IMR-90 (cell line): ENCODE measurements at regions not wholly inside any gene's neighbourhood (a gene's known extent, or its start where the extent isn't known, plus 50 kb on each side); places are given as distances from the start of the nearest gene placed in this dataset.

Experiments
- ATAC-seq: fragments of 200-7000 bp; cut with Tn5 transposase; 2 replicates; pipeline ENCODE4 v1.9.1; 2020; ENCODE audit warnings: low read depth, mild to moderate bottlenecking, moderate library complexity
- BruUV-seq: library from RNA; stranded (reverse); fragments of 400-500 nt; replicated peaks from 2 replicates; lab custom pipeline; 2021; lab: Mats Ljungman, UMichigan
- CTCF ChIA-PET: fragments of 300-600 bp; formaldehyde crosslinking; extraction: SDS; loops from one replicate; lab custom pipeline; 2021; ENCODE audit warnings: antibody characterized with exemption; lab: Yijun Ruan, JAX
- POLR2A ChIA-PET: fragments of 300-600 bp; sonication (Branson Sonifier 250); formaldehyde crosslinking; loops from one replicate; lab custom pipeline; 2022; ENCODE audit warnings: antibody characterized with exemption; ENCODE audit not compliant: unreplicated experiment; lab: Charles Lee
- DNase-seq: peaks from one replicate; pipeline ENCODE4 v3.0.0; 2013
- H2AFZ ChIP-seq: replicated peaks from 2 replicates; pipeline ENCODE3; 2013; ENCODE audit warnings: low read length, mild to moderate bottlenecking; ENCODE audit not compliant: poor library complexity
- H2AK5ac ChIP-seq: 2 replicates; pipeline ENCODE4 v1.6.1; 2013; ENCODE audit warnings: low read depth, low read length, inconsistent platforms
- H2AK9ac ChIP-seq: replicated peaks from 2 replicates; pipeline ENCODE3; 2013; ENCODE audit warnings: mild to moderate bottlenecking, low read depth, low read length, moderate library complexity; ENCODE audit not compliant: poor library complexity
- H2BK120ac ChIP-seq: 2 replicates; pipeline ENCODE4 v1.6.1; 2013; ENCODE audit warnings: low read depth, low read length, inconsistent platforms
- H2BK15ac ChIP-seq: 3 replicates; pipeline ENCODE4 v1.6.1; 2013; ENCODE audit warnings: low read depth, low read length, inconsistent platforms
- H2BK20ac ChIP-seq: 2 replicates; pipeline ENCODE4 v1.6.1; 2013; ENCODE audit warnings: low read depth, mild to moderate bottlenecking, inconsistent platforms, low read length, moderate library complexity
- H2BK5ac ChIP-seq: 2 replicates; pipeline ENCODE4 v1.6.1; 2013; ENCODE audit warnings: mild to moderate bottlenecking, low read depth, low read length, inconsistent platforms; ENCODE audit not compliant: poor library complexity, severe bottlenecking
- H3K14ac ChIP-seq: replicated peaks from 2 replicates; pipeline ENCODE4 v1.6.1; 2013; ENCODE audit warnings: low read depth, low read length, inconsistent platforms
- H3K18ac ChIP-seq: 2 replicates; pipeline ENCODE4 v1.6.1; 2013; ENCODE audit warnings: low read depth, low read length, control low read depth
- H3K23ac ChIP-seq: 2 replicates; pipeline ENCODE4 v1.6.1; 2013; ENCODE audit warnings: low read depth, low read length, inconsistent platforms
- H3K27ac ChIP-seq: 2 replicates; pipeline ENCODE4 v1.5.1; 2013; ENCODE audit warnings: mild to moderate bottlenecking, control low read depth, low read length; ENCODE audit not compliant: insufficient read depth
- H3K27me3 ChIP-seq: 2 replicates; pipeline ENCODE4 v1.6.1; 2013; ENCODE audit warnings: low read length; ENCODE audit not compliant: control insufficient read depth, insufficient read depth
- H3K36me3 ChIP-seq: 2 replicates; pipeline ENCODE4 v1.6.1; 2013; ENCODE audit warnings: low read length, mixed read lengths; ENCODE audit not compliant: control insufficient read depth, insufficient read depth
- H3K4ac ChIP-seq: 2 replicates; pipeline ENCODE4 v1.6.1; 2013; ENCODE audit warnings: low read depth, low read length, inconsistent platforms
- H3K4me1 ChIP-seq: 2 replicates; pipeline ENCODE4 v1.6.1; 2013; ENCODE audit warnings: low read length, mixed read lengths; ENCODE audit not compliant: control insufficient read depth, insufficient read depth
- H3K4me2 ChIP-seq: 2 replicates; pipeline ENCODE4 v1.6.1; 2013; ENCODE audit warnings: low read depth, mild to moderate bottlenecking, control low read depth, low read length, moderate library complexity
- H3K4me3 ChIP-seq: 2 replicates; pipeline ENCODE4 v1.5.1; 2013; ENCODE audit warnings: low read depth, mild to moderate bottlenecking, control low read depth, low read length, moderate library complexity; ENCODE audit not compliant: insufficient read depth
- H3K56ac ChIP-seq: 2 replicates; pipeline ENCODE4 v1.6.1; 2013; ENCODE audit warnings: low read length, inconsistent platforms; ENCODE audit not compliant: insufficient read depth; ENCODE audit errors: extremely low read depth
- H3K79me1 ChIP-seq, 2 experiments: 2 replicates each; pipeline ENCODE4 v1.6.1; 2013; ENCODE audit warnings: low read length in 2 of 2, inconsistent platforms in 1 of 2, low read depth in 1 of 2
- H3K9ac ChIP-seq: 2 replicates; pipeline ENCODE4 v1.6.1; 2013; ENCODE audit warnings: low read depth, low read length, control low read depth
- H3K9me1 ChIP-seq: 2 replicates; pipeline ENCODE4 v1.6.1; 2013; ENCODE audit warnings: low read length, inconsistent platforms; ENCODE audit not compliant: insufficient read depth
- H3K9me3 ChIP-seq: 2 replicates; pipeline ENCODE4 v1.6.1; 2013; ENCODE audit warnings: low read length; ENCODE audit not compliant: control insufficient read depth, insufficient read depth
- H4K20me1 ChIP-seq: 2 replicates; pipeline ENCODE4 v1.6.1; 2013; ENCODE audit warnings: low read length, inconsistent platforms; ENCODE audit not compliant: insufficient read depth
- H4K5ac ChIP-seq: 2 replicates; pipeline ENCODE4 v1.6.1; 2013; ENCODE audit warnings: mild to moderate bottlenecking, low read depth, low read length, control low read depth
- H4K8ac ChIP-seq, 2 experiments: 2 replicates each; pipeline ENCODE4 v1.6.1; 2013; ENCODE audit warnings: low read depth in 2 of 2, low read length in 2 of 2, control low read depth in 1 of 2, inconsistent platforms in 1 of 2
- H4K91ac ChIP-seq: 2 replicates; pipeline ENCODE4 v1.6.1; 2013; ENCODE audit warnings: low read depth, low read length, inconsistent platforms; ENCODE audit not compliant: insufficient read depth
- ELK1 ChIP-seq: fragments of 150-350 bp; IDR thresholded peaks from 2 replicates; pipeline ENCODE4 v1.6.1; 2016; ENCODE audit warnings: low read depth, mild to moderate bottlenecking, low read length, moderate library complexity, borderline replicate concordance
- USF2 ChIP-seq: fragments of 150-350 bp; IDR thresholded peaks from 2 replicates; pipeline ENCODE4 v1.6.1; 2017; ENCODE audit warnings: mild to moderate bottlenecking, antibody characterized with exemption, low read length, low read depth
- WGBS, 2 experiments: methylation state at CpG; one replicate each; pipeline versions ENCODE4 v1.1.5 to v1.1.7; 2013; ENCODE audit warnings: missing lambda C conversion rate in 2 of 2; ENCODE audit not compliant: insufficient read length in 1 of 2; ENCODE audit errors: extremely low coverage in 2 of 2; 5-methylcytosine and 5-hydroxymethylcytosine counted together
- dilution Hi-C: fragments of 300-500 bp; cut with HindIII; formaldehyde crosslinking; loops from one replicate; pipeline ENCODE4 v1.14.3; 2018; ENCODE audit warnings: low sequenced_read_pairs; ENCODE audit not compliant: unreplicated experiment
- in situ Hi-C: fragments of 300-500 bp; cut with MboI; formaldehyde crosslinking; loops from 3 replicates; pipeline ENCODE4 v1.14.3; 2019; ENCODE audit warnings: low sequenced_read_pairs, inconsistent platforms, mixed read lengths
- intact Hi-C: fragments of 100-400 bp; cut with micrococcal nuclease; formaldehyde crosslinking; loops from 2 replicates; pipeline ENCODE4 v1.10.0; 2022

DNA sequence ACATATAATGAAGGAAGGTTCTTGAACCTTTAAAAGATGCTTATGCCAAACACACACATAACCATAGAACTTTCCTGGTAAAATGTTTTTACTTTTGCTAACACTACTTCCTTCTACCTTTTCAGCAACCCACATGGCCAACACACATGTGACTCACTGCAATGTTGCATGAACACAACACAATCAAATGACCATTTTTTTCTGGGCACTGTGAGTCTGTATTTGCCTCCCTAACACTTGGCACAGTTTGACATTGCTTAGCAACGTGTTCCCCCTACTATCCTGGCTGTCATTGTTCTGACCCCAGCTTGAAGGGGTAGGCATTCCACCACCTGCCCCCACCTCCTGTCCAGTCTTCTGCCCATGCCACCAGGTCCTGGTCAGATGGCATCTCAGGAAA is 169.4 kb upstream of the PRNP start:
- ATAC-seq = no peak
- intact Hi-C loops = no loop called here
- no peak overlapping the region for H3K56ac ChIP-seq
- CTCF ChIA-PET = no interaction called here
- WGBS, 2 experiments = no CpG with 5 or more reads among the region's 1 CpG
- no peak overlapping the region for H2AK9ac ChIP-seq
- H2BK15ac ChIP-seq = peak overlapping the region; percentile 88; the same call in 2 of the 3 replicates
- H2BK5ac ChIP-seq = peak overlapping the region; percentile 17
- H3K4me2 ChIP-seq = no peak overlapping the region
- peak overlapping the region; percentile 42; the same call in 1 of the 2 replicates for H2BK120ac ChIP-seq
- peak overlapping the region; percentile 53 for H2AFZ ChIP-seq
- dilution Hi-C loops = no loop called here
- H2BK20ac ChIP-seq = peak overlapping the region; percentile 67; the same call in 1 of the 2 replicates
- H3K23ac ChIP-seq = no peak overlapping the region
- peak overlapping the region; percentile 28; the same call in 1 of the 2 replicates for H4K91ac ChIP-seq
- H3K14ac ChIP-seq = peak overlapping the region; percentile 55
- H3K4me3 ChIP-seq = no peak overlapping the region
- H3K27me3 ChIP-seq = no peaks in the 10 kb centered on the region
- no TSS peak for BruUV-seq
- H2AK5ac ChIP-seq = peak overlapping the region; percentile 80
- no peaks in the 10 kb centered on the region for H4K20me1 ChIP-seq
- in situ Hi-C loops = no loop called here
- TF ChIP-seq ELK1 = no peak
- TF ChIP-seq USF2 = peak; percentile 19; the same call in 1 of the 2 replicates
- POLR2A ChIA-PET = no interaction called here
- no peaks in the 10 kb centered on the region for H3K36me3 ChIP-seq
- H3K9me1 ChIP-seq = peaks cover 2% of the 10 kb centered on the region
- H4K8ac ChIP-seq = 0 out of 4 replicates have a peak overlapping the region, but pooled peaks of 1 of the 2 experiments have one; percentile 5
- H3K9me3 ChIP-seq = no peaks in the 10 kb centered on the region
- H3K27ac ChIP-seq = no peak overlapping the region
- H4K5ac ChIP-seq = no peak overlapping the region
- peaks cover 2% of the 10 kb centered on the region; the same call in 1 of the 2 replicates for H3K4me1 ChIP-seq
- no peaks in the 10 kb centered on the region for H3K79me1 ChIP-seq
- no peak overlapping the region; the same call in 1 of the 2 replicates for H3K4ac ChIP-seq
- no peak overlapping the region for H3K9ac ChIP-seq
- no peak overlapping the region for H3K18ac ChIP-seq
- no peak for DNase-seq
